Prostate gland (tissue), 2 donors: ENCODE measurements at regions not wholly inside any gene's neighbourhood (a gene's known extent, or its start where the extent isn't known, plus 50 kb on each side); places are given as distances from the start of the nearest gene placed in this dataset.

ENCODE experiments used
- DNase-seq: peaks from one replicate; pipeline ENCODE4 v3.0.0-alpha.2; 2019; ENCODE audit warnings: low spot score
- H3K27ac ChIP-seq, 2 donors: fragments of 200-600 bp; sonication (generic); 2 replicates each; pipeline ENCODE4 v1.5.1; 2017 to 2019
- H3K27me3 ChIP-seq: fragments of 200-600 bp; sonication (generic); replicated peaks from 2 replicates; pipeline ENCODE4 v1.5.1; 2019; ENCODE audit not compliant: insufficient read depth
- H3K36me3 ChIP-seq, 2 donors: fragments of 200-600 bp; sonication (generic); 1 replicate in 1 of 2; 2 replicates in 1 of 2; pipeline versions ENCODE4 v1.5.1 to v1.8.1; 2017 to 2019
- H3K4me1 ChIP-seq: fragments of 200-600 bp; sonication (generic); replicated peaks from 2 replicates; pipeline ENCODE4 v1.5.1; 2019
- H3K4me3 ChIP-seq, 2 donors: fragments of 200-600 bp; sonication (generic); 2 replicates each; pipeline ENCODE4 v1.5.1; 2017 to 2019
- H3K9me3 ChIP-seq: fragments of 200-600 bp; sonication (generic); 2 replicates; pipeline ENCODE4 v1.5.1; 2017
- CTCF ChIP-seq, 4 experiments: fragments of 200-600 bp in 2 of 4; fragments of 450-650 bp in 2 of 4; sonication (generic) in 2 of 4; IDR thresholded peaks; 1 replicate in 3 of 4; 2 replicates in 1 of 4; pipeline ENCODE4 v1.5.1; 2016 to 2019; ENCODE audit warnings: antibody characterized with exemption in 4 of 4, mild to moderate bottlenecking in 2 of 4, moderate library complexity in 2 of 4
- POLR2A ChIP-seq: fragments of 450-650 bp; IDR thresholded peaks from one replicate; pipeline ENCODE4 v1.6.1; 2016; ENCODE audit warnings: antibody characterized with exemption, mild to moderate bottlenecking
- POLR2AphosphoS5 ChIP-seq: sonication (generic); formaldehyde crosslinking; IDR thresholded peaks from one replicate; pipeline ENCODE4 v1.6.1; 2017; ENCODE audit warnings: antibody characterized with exemption
- WGBS: methylation state at CpG from one replicate; pipeline ENCODE4 v1.1.5; 2018; 5-methylcytosine and 5-hydroxymethylcytosine counted together
- intact Hi-C: fragments of 100-400 bp; cut with DNase I; formaldehyde crosslinking; loops from one replicate; pipeline ENCODE4 v1.14.2; 2022

DNA sequence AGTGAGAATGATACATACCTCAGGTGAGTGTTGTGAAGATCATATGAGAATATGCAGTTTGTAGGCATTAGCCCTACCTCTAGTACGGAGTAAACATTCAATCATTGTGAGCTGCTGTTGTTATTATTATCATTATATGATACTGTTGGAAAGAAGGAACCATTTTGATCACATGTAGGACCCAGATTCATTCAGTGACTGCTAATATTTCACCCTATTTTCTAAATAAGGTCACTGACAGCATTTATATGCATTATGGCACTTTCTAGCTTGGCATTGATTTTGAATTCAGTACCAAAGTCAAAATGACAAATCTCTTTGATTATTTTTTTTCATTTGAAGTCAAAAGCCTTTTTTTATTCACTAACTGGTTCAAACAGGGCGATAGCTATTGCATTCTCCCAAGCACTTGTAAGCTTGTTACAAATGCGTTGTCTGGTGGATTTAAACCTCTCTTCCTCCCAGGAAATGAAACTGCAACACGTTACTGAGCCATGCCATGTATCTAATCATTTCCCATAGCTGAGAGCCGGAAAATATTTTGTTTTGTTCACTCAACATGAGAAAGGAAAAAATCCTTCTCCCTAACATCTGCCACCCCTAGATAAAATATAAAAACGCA is 320.8 kb upstream of the SGCD start:
- TF ChIP-seq POLR2AphosphoS5 (no peak), CTCF (IDR thresholded peaks at IDR 0.05) (no peak), POLR2A (no peak)
- H3K4me3 ChIP-seq, result no peak overlapping the region
- no peak for DNase-seq
- intact Hi-C loops, result no loop called here
- no peaks in the 10 kb centered on the region for H3K9me3 ChIP-seq
- 90% methylated on average over 6 of the region's 6 CpGs for WGBS
- no peaks in the 10 kb centered on the region for H3K27me3 ChIP-seq
- H3K4me1 ChIP-seq, result no peaks in the 10 kb centered on the region
- no peak overlapping the region for H3K27ac ChIP-seq
- H3K36me3 ChIP-seq, result no peaks in the 10 kb centered on the region

DNA sequence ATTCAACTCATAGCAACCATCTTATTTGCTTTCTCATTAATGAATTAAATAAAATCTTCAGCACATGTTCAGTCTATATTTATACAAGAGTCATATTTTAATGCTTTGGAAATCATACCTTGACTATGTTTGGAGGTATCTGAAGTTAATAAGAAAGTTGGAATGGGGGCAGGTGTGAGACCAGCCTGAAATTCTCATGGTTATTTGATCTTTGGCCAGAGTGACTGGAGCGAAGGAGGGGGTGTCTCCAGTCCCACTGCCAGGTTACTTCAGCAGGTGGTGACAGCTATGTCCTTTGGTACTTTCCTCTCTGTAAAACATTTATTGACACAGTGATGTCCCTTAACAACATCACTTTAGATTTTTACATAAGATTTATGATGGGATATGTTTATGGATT is 318.1 kb upstream of the SGCD start:
- 76% methylated on average over 1 of the region's 1 CpG for WGBS
- no peak for DNase-seq
- no peaks in the 10 kb centered on the region for H3K9me3 ChIP-seq
- H3K27me3 ChIP-seq, result no peaks in the 10 kb centered on the region
- H3K4me3 ChIP-seq, result no peak overlapping the region
- no peaks in the 10 kb centered on the region for H3K36me3 ChIP-seq
- intact Hi-C loops, result no loop called here
- H3K4me1 ChIP-seq, result no peaks in the 10 kb centered on the region
- H3K27ac ChIP-seq, result no peak overlapping the region
- no peak for TF ChIP-seq POLR2AphosphoS5
- no peak for TF ChIP-seq CTCF (IDR thresholded peaks at IDR 0.05)
- TF ChIP-seq POLR2A, result no peak

DNA sequence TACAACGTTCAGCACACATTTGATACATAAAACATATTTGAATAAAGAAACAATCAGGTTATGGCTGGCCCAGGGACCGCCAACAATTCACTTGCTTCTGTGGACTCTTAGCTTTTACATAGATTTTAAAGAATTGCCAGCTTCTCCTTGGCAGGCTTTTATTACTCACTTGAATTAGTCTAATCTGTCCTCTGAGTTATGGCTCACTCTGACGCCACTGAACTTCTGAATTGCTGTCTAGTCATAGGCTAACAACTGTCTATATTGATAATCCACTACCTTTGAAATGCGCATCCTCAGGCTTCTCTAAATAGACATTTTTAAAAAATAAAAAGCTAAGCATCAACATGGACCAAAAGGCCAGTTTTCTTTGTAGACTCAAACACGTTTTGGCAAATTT is 317.4 kb upstream of the SGCD start:
- H3K36me3 ChIP-seq, result no peaks in the 10 kb centered on the region
- TF ChIP-seq CTCF (IDR thresholded peaks at IDR 0.05), result no peak
- no peak for TF ChIP-seq POLR2AphosphoS5
- no peak for TF ChIP-seq POLR2A
- no peak overlapping the region for H3K4me3 ChIP-seq
- no peaks in the 10 kb centered on the region for H3K4me1 ChIP-seq
- no peak for DNase-seq
- 74% methylated on average over 5 of the region's 5 CpGs for WGBS
- H3K27me3 ChIP-seq, result no peaks in the 10 kb centered on the region
- no peaks in the 10 kb centered on the region for H3K9me3 ChIP-seq
- no peak overlapping the region for H3K27ac ChIP-seq
- intact Hi-C loops, result no loop called here

- TF ChIP-seq CTCF (IDR thresholded peaks at IDR 0.05), result no peak
- no peak for TF ChIP-seq POLR2A
- TF ChIP-seq POLR2AphosphoS5, result no peak
- Histone ChIP-seq H3K27me3 (no peaks in the 10 kb centered on the region), H3K9me3 (no peaks in the 10 kb centered on the region), H3K4me3 (no peak overlapping the region), H3K27ac (no peak overlapping the region), H3K4me1 (no peaks in the 10 kb centered on the region), H3K36me3 (no peaks in the 10 kb centered on the region)
- WGBS, result 82% methylated on average over 1 of the region's 1 CpG
- DNase-seq, result no peak
- intact Hi-C loops, result no loop called here
Measured at GRCh38 chr5:156015137-156015536, 311.8 kb upstream of the SGCD start.

- H3K9me3 ChIP-seq, result no peaks in the 10 kb centered on the region
- no peaks in the 10 kb centered on the region for H3K4me1 ChIP-seq
- no peaks in the 10 kb centered on the region for H3K27me3 ChIP-seq
- no peak overlapping the region for H3K4me3 ChIP-seq
- no peaks in the 10 kb centered on the region for H3K36me3 ChIP-seq
- 83% methylated on average over 2 of the region's 2 CpGs for WGBS
- DNase-seq, result no peak
- no peak overlapping the region for H3K27ac ChIP-seq
- no peak for TF ChIP-seq POLR2AphosphoS5
- no peak for TF ChIP-seq POLR2A
- TF ChIP-seq CTCF (IDR thresholded peaks at IDR 0.05), result no peak
- intact Hi-C loops, result no loop called here
Measured at GRCh38 chr5:156019130-156019529, 307.8 kb upstream of the SGCD start.
